ENCODE measurements at regions not wholly inside any gene's neighbourhood (a gene's known extent, or its start where the extent isn't known, plus 50 kb on each side); places are given as distances from the start of the nearest gene placed in this dataset.
"Not testable (repeated sequence)": the region's sequence is repeated elsewhere in the genome, so short reads cannot be mapped to it uniquely, and the experiment has no call there.

GRCh38 chr2:37782721-37783371 lies 111.4 kb upstream of the CDC42EP3 start:
- no peak for DNase-seq

- DNase-seq, result no peak
Measured at GRCh38 chr2:37783545-37783944, 112.1 kb upstream of the CDC42EP3 start.

GRCh38 chr2:37784071-37784758 lies 112.8 kb upstream of the CDC42EP3 start:
- no peak for DNase-seq

- no peak for DNase-seq
Measured at GRCh38 chr2:37784759-37785149, 113.3 kb upstream of the CDC42EP3 start.

- no peak for DNase-seq
Measured at GRCh38 chr2:37786191-37786698, 114.8 kb upstream of the CDC42EP3 start.

- no peak for DNase-seq
Measured at GRCh38 chr2:37786854-37787253, 115.4 kb upstream of the CDC42EP3 start.

GRCh38 chr2:37788602-37789209 lies 117.3 kb upstream of the CDC42EP3 start:
- no peak for DNase-seq

- no peak for DNase-seq
Measured at GRCh38 chr2:37790019-37790418, 118.6 kb upstream of the CDC42EP3 start.

GRCh38 chr2:37790462-37790861 lies 119.0 kb upstream of the CDC42EP3 start:
- DNase-seq, result no peak

- DNase-seq, result no peak
Measured at GRCh38 chr2:37792366-37792765, 120.9 kb upstream of the CDC42EP3 start.

- no peak for DNase-seq
Measured at GRCh38 chr2:37793004-37793403, 121.6 kb upstream of the CDC42EP3 start.

- no peak for DNase-seq
Measured at GRCh38 chr2:37794717-37795116, 123.3 kb upstream of the CDC42EP3 start.

GRCh38 chr2:37795456-37795855 lies 124.0 kb upstream of the CDC42EP3 start:
- DNase-seq, result no peak

GRCh38 chr2:37795938-37796337 lies 124.5 kb upstream of the CDC42EP3 start:
- DNase-seq, result no peak

GRCh38 chr2:37796481-37796880 lies 125.0 kb upstream of the CDC42EP3 start:
- no peak for DNase-seq

- DNase-seq, result no peak
Measured at GRCh38 chr2:37797081-37797480, 125.6 kb upstream of the CDC42EP3 start.

- no peak for DNase-seq
Measured at GRCh38 chr2:37798315-37799005, 126.6 kb upstream of the RMDN2 start.

- DNase-seq, result no peak
Measured at GRCh38 chr2:37800176-37800858, 124.8 kb upstream of the RMDN2 start.

- DNase-seq, result no peak
Measured at GRCh38 chr2:37802211-37802752, 122.8 kb upstream of the RMDN2 start.

GRCh38 chr2:37802899-37803379 lies 122.1 kb upstream of the RMDN2 start:
- DNase-seq, result no peak

GRCh38 chr2:37806004-37806403 lies 119.1 kb upstream of the RMDN2 start:
- DNase-seq, result not testable (repeated sequence)

- no peak for DNase-seq
Measured at GRCh38 chr2:37809525-37809924, 115.6 kb upstream of the RMDN2 start.
